ENCODE measurements at regions not wholly inside any gene's neighbourhood (a gene's known extent, or its start where the extent isn't known, plus 50 kb on each side); places are given as distances from the start of the nearest gene placed in this dataset.
"Not testable (repeated sequence)": the region's sequence is repeated elsewhere in the genome, so short reads cannot be mapped to it uniquely, and the experiment has no call there.

GRCh38 chr6:109875973-109876372 is 102.1 kb upstream of the GPR6 start:
- WGBS, 10 experiments = 63 to 92% (median 80%) methylated on average over 1 to 2 of the region's 3 CpGs; no CpG with 5 or more reads in 7 of the 10 experiments
- Histone ChIP-seq H3K27ac (no peak overlapping the region), H3K4me1 (replicated peaks in 1 of 2) (peaks cover 2 to 7% of the 10 kb centered on the region in 2 donors), H3K4me3 (no peak overlapping the region)
- in situ Hi-C loops (cut with MboI; ENCODE audit: low pct_unique_long_range_greater_than_20kb in 2 of 9, low sequenced_read_pairs in 9 of 9, unreplicated experiment in 9 of 9) = no loop called here
- ATAC-seq (replicated peaks in 6 of 8) = no peak

- peak overlapping the region in 1 of 2 donors; percentile 17 for H3K27ac ChIP-seq
- peak in 5 of 8 experiments; percentile 47 to 70 (median 59) for ATAC-seq (replicated peaks in 6 of 8)
- 59 to 89% (median 81%) methylated on average over 1 to 8 of the region's 10 CpGs; no CpG with 5 or more reads in 1 of the 10 experiments for WGBS, 10 experiments
- no peak overlapping the region for H3K4me3 ChIP-seq
- H3K4me1 ChIP-seq (replicated peaks in 1 of 2) = peaks cover 2 to 7% of the 10 kb centered on the region in 2 donors
- in situ Hi-C loops (cut with MboI; ENCODE audit: low pct_unique_long_range_greater_than_20kb in 2 of 9, low sequenced_read_pairs in 9 of 9, unreplicated experiment in 9 of 9) = no loop called here
Measured at GRCh38 chr6:109877028-109878004, 100.8 kb upstream of the GPR6 start.

- in situ Hi-C loops (cut with MboI; ENCODE audit: low pct_unique_long_range_greater_than_20kb in 2 of 9, low sequenced_read_pairs in 9 of 9, unreplicated experiment in 9 of 9); H3K4me1 ChIP-seq (replicated peaks in 1 of 2); H3K4me3 ChIP-seq; H3K27ac ChIP-seq: not testable (repeated sequence)
- peak in 5 of 8 experiments; percentile 21 to 62 (median 43) for ATAC-seq (replicated peaks in 6 of 8)
- 62 to 100% (median 86%) methylated on average over 1 to 9 of the region's 9 CpGs for WGBS, 10 experiments
Measured at GRCh38 chr6:109878005-109878690, 100.0 kb upstream of the GPR6 start.

GRCh38 chr6:109879081-109879480 is 99.0 kb upstream of the GPR6 start:
- ATAC-seq (replicated peaks in 6 of 8); H3K4me1 ChIP-seq (replicated peaks in 1 of 2); in situ Hi-C loops (cut with MboI; ENCODE audit: low pct_unique_long_range_greater_than_20kb in 2 of 9, low sequenced_read_pairs in 9 of 9, unreplicated experiment in 9 of 9); H3K27ac ChIP-seq; H3K4me3 ChIP-seq: not testable (repeated sequence)
- 37 to 95% (median 74%) methylated on average over 2 to 5 of the region's 5 CpGs; no CpG with 5 or more reads in 4 of the 10 experiments for WGBS, 10 experiments

- Histone ChIP-seq H3K4me3 (no peak overlapping the region), H3K27ac (no peak overlapping the region), H3K4me1 (replicated peaks in 1 of 2) (peaks cover 2 to 7% of the 10 kb centered on the region in 2 donors)
- in situ Hi-C loops (cut with MboI; ENCODE audit: low pct_unique_long_range_greater_than_20kb in 2 of 9, low sequenced_read_pairs in 9 of 9, unreplicated experiment in 9 of 9) = no loop called here
- WGBS, 10 experiments = 60 to 100% (median 92%) methylated on average over 1 to 5 of the region's 15 CpGs; no CpG with 5 or more reads in 5 of the 10 experiments
- ATAC-seq (replicated peaks in 6 of 8) = no peak
Measured at GRCh38 chr6:109879521-109879920, 98.6 kb upstream of the GPR6 start.

- 50 to 100% (median 96%) methylated on average over 1 to 6 of the region's 19 CpGs; no CpG with 5 or more reads in 6 of the 10 experiments for WGBS, 10 experiments
- H3K4me1 ChIP-seq (replicated peaks in 1 of 2); ATAC-seq (replicated peaks in 6 of 8); H3K27ac ChIP-seq; in situ Hi-C loops (cut with MboI; ENCODE audit: low pct_unique_long_range_greater_than_20kb in 2 of 9, low sequenced_read_pairs in 9 of 9, unreplicated experiment in 9 of 9); H3K4me3 ChIP-seq: not testable (repeated sequence)
Measured at GRCh38 chr6:109881069-109881468, 97.0 kb upstream of the GPR6 start.

GRCh38 chr6:109881953-109882490 is 96.1 kb upstream of the GPR6 start:
- H3K4me3 ChIP-seq = not testable (repeated sequence)

GRCh38 chr6:109891924-109892323 is 86.2 kb upstream of the GPR6 start:
- in situ Hi-C loops (cut with MboI; ENCODE audit: low pct_unique_long_range_greater_than_20kb in 2 of 9, low sequenced_read_pairs in 9 of 9, unreplicated experiment in 9 of 9) = no loop called here
- H3K4me3 ChIP-seq = no peak overlapping the region
- 40 to 100% (median 80%) methylated on average over 1 to 4 of the region's 5 CpGs; no CpG with 5 or more reads in 2 of the 10 experiments for WGBS, 10 experiments
- no peak for ATAC-seq (replicated peaks in 6 of 8)
- H3K4me1 ChIP-seq (replicated peaks in 1 of 2) = no peaks in the 10 kb centered on the region
- H3K27ac ChIP-seq = no peak overlapping the region

More at GRCh38 chr6:109881953-109882490, 96.1 kb upstream of the GPR6 start:
- ATAC-seq (replicated peaks in 6 of 8); in situ Hi-C loops (cut with MboI; ENCODE audit: low pct_unique_long_range_greater_than_20kb in 2 of 9, low sequenced_read_pairs in 9 of 9, unreplicated experiment in 9 of 9); H3K27ac ChIP-seq; H3K4me1 ChIP-seq (replicated peaks in 1 of 2): not testable (repeated sequence)
- 83 to 100% (median 100%) methylated on average over 1 of the region's 1 CpG; no CpG with 5 or more reads in 5 of the 10 experiments for WGBS, 10 experiments

- no peak overlapping the region for H3K4me3 ChIP-seq
- in situ Hi-C loops (cut with MboI; ENCODE audit: low pct_unique_long_range_greater_than_20kb in 2 of 9, low sequenced_read_pairs in 9 of 9, unreplicated experiment in 9 of 9) = no loop called here
- H3K4me1 ChIP-seq (replicated peaks in 1 of 2) = no peaks in the 10 kb centered on the region
- 60 to 100% (median 77%) methylated on average over 1 to 9 of the region's 11 CpGs; no CpG with 5 or more reads in 2 of the 10 experiments for WGBS, 10 experiments
- no peak overlapping the region for H3K27ac ChIP-seq
- peak in 1 of 8 experiments; percentile 47 for ATAC-seq (replicated peaks in 6 of 8)
Measured at GRCh38 chr6:109892451-109893435, 85.4 kb upstream of the GPR6 start.

- Histone ChIP-seq H3K27ac (no peak overlapping the region), H3K4me3 (no peak overlapping the region), H3K4me1 (replicated peaks in 1 of 2) (no peaks in the 10 kb centered on the region)
- no peak for ATAC-seq (replicated peaks in 6 of 8)
- in situ Hi-C loops (cut with MboI; ENCODE audit: low pct_unique_long_range_greater_than_20kb in 2 of 9, low sequenced_read_pairs in 9 of 9, unreplicated experiment in 9 of 9) = no loop called here
- 80 to 100% (median 90%) methylated on average over 1 to 2 of the region's 4 CpGs; no CpG with 5 or more reads in 3 of the 10 experiments for WGBS, 10 experiments
Measured at GRCh38 chr6:109893606-109894005, 84.5 kb upstream of the GPR6 start.

- 69 to 100% (median 94%) methylated on average over 1 to 5 of the region's 5 CpGs; no CpG with 5 or more reads in 2 of the 10 experiments for WGBS, 10 experiments
- no peak for ATAC-seq (replicated peaks in 6 of 8)
- Histone ChIP-seq H3K4me3 (no peak overlapping the region), H3K4me1 (replicated peaks in 1 of 2) (no peaks in the 10 kb centered on the region), H3K27ac (no peak overlapping the region)
- in situ Hi-C loops (cut with MboI; ENCODE audit: low pct_unique_long_range_greater_than_20kb in 2 of 9, low sequenced_read_pairs in 9 of 9, unreplicated experiment in 9 of 9) = no loop called here
Measured at GRCh38 chr6:109894181-109894580, 83.9 kb upstream of the GPR6 start.

- H3K4me1 ChIP-seq (replicated peaks in 1 of 2) = no peaks in the 10 kb centered on the region
- H3K27ac ChIP-seq = no peak overlapping the region
- peak in 3 of 8 experiments; percentile 30 to 79 (median 44) for ATAC-seq (replicated peaks in 6 of 8)
- in situ Hi-C loops (cut with MboI; ENCODE audit: low pct_unique_long_range_greater_than_20kb in 2 of 9, low sequenced_read_pairs in 9 of 9, unreplicated experiment in 9 of 9) = no loop called here
- WGBS, 10 experiments = 71 to 100% methylated on average over 1 of the region's 1 CpG; no CpG with 5 or more reads in 8 of the 10 experiments
- no peak overlapping the region for H3K4me3 ChIP-seq
Measured at GRCh38 chr6:109896341-109896740, 81.8 kb upstream of the GPR6 start.
